NCI-H187 treated with DMSO at 0.1 percent for 48 hours (cell line): ENCODE measurements at regions not wholly inside any gene's neighbourhood (a gene's known extent, or its start where the extent isn't known, plus 50 kb on each side); places are given as distances from the start of the nearest gene placed in this dataset.

Experiments used
- DNase-seq: peaks from one replicate; lab custom pipeline; 2025; lab: John Stamatoyannopoulos, UW

- no peak for DNase-seq
Measured at GRCh38 chr14:105844047-105844630, 317.8 kb downstream of the TMEM121 start.

- no peak for DNase-seq
Measured at GRCh38 chr14:105844810-105845724, 318.7 kb downstream of the TMEM121 start.

- no peak for DNase-seq
Measured at GRCh38 chr14:105845725-105846309, 319.4 kb downstream of the TMEM121 start.

DNA sequence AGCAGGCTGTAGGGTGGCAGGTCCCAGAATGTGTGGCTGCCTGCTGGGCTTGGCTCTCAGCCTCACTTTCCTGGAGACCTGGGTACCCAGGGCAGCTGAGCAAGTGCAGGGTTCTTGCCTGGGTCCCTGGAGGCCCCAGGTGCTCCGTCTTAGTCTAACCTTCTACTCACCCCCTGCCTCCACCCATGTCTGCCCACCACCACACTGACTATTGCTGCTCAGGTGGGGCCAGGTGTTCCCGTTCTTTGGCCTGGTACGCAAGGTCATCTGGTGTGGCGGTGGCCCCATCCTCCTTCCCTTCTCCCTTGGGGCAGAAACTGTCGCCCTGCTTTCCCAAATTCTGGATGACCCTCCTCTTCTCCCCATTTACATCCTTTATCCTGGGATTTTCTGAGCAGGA is 319.9 kb downstream of the TMEM121 start:
- DNase-seq, result no peak

DNA sequence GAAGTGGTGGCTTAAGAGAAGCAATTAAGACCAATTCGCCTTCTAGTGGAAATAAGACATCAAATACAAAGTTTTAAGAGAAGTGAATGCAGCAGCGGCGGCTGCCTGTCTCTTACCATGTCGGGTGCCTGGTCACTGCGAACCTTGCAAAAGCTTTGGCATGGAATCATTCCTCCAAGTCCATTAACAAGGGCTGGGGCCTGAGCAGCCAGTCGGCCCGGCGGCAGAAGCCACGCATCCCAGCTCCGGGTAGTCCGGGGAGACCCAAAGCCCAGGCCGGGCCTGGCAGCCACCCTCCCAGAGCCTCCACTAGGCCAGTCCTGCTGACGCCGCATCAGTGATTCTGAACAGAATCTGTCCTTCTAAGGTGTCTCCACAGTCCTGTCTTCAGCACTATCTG is 321.0 kb downstream of the TMEM121 start:
- DNase-seq, result no peak

GRCh38 chr14:105848570-105848969 is 322.2 kb downstream of the TMEM121 start:
- DNase-seq, result no peak

GRCh38 chr14:105849933-105850626 is 323.7 kb downstream of the TMEM121 start:
- no peak for DNase-seq

DNA sequence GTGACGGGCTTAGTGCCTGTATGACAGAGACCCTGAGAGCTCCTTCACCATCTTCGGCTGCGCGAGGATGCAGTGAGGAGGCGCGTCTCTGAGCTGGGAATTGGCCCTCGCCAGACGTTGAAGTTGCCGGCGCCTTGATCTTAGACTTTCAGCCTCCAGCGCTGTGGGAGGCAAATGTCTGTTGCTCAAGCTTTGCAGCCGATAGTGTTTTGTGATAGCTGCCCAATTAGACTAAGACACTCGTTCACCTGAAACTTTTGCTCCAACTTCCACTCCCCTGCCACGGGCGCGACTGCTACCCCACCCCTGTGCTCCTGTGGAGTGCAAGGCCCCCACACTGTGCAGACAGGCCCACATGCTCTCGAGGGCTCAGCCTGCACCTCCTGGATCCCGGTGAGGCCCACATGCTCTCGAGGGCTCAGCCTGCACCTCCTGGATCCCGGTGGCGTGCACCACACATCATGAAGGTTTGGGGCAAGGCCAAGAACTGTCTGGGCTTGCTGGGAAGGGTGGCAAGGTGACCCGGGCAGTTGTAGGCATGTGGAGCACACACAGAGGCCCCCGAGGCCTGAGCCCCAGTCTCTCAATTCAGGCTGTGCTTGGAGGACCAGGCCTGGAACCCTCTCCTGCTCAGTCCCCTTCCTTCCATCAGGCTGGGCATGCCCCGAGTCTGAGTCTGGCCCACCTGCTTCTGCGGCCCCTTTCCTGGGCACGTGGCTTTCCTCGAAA is 324.6 kb downstream of the TMEM121 start:
- no peak for DNase-seq

DNA sequence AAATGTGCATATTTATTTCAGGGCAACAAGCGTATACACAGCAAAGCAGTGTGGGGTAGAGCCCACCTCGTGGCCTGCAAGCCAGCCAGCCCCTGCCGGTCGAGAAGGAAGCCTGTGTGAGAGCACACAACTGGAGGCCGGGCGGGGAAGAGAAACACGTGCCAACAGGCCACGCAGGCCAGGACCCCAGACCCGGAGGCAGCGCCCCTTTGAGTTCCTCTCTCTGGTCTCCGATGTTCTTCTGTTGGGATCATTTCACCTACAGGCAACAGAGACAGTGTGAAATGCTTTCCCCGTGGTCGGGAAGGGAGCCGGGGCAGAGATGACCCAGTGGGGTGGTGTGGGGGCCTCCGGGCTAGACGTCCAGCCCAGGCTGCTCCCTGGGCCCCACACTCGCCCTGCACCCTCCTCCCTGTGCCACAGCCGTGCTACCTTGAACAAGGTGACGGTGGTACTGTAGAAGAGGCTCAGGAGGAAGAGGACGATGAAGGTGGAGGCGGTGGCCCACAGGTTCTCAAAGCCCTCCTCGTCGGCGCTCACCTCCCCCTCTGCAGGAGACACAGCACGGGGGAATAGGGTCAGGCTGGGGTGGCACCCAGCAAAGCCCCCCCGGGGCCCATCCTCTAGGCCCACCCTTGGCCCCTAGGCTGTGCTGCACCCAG is 325.5 kb downstream of the TMEM121 start:
- DNase-seq, result no peak

DNA sequence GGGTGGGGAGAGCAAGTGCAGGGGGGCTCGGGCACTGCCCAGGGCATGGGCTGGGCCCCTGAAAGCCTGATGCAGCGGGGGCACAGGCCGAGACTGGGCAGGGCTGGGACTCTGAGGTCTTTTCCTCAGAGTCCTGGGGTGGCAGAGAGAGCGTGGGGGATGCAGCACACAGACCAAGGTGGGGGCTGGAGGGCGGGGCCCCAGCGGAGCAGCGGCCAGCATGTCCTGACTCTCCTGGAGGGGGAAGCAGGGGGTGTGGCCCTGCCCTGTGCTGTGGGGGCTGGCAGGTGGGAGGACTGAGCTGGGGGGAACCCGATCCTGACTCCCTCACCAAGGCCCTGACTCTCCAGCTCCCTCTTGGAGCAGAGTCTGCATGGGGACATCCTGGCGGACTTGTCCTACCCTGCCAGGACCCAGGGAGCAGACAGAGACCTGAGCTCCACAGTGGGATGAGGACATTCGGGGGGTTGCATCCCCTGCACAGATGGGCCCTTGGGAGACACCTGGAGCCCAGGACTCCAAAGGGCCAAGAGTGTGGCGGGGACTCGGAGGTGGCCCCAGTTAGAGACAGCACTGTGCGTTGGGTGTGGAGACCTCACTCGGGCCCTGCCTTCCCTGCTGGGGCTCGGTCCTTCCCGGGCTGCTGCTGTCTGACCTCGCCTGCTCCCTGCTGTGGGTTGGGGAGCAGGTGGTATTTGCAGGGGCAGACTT is 326.1 kb downstream of the TMEM121 start:
- DNase-seq, result no peak

DNA sequence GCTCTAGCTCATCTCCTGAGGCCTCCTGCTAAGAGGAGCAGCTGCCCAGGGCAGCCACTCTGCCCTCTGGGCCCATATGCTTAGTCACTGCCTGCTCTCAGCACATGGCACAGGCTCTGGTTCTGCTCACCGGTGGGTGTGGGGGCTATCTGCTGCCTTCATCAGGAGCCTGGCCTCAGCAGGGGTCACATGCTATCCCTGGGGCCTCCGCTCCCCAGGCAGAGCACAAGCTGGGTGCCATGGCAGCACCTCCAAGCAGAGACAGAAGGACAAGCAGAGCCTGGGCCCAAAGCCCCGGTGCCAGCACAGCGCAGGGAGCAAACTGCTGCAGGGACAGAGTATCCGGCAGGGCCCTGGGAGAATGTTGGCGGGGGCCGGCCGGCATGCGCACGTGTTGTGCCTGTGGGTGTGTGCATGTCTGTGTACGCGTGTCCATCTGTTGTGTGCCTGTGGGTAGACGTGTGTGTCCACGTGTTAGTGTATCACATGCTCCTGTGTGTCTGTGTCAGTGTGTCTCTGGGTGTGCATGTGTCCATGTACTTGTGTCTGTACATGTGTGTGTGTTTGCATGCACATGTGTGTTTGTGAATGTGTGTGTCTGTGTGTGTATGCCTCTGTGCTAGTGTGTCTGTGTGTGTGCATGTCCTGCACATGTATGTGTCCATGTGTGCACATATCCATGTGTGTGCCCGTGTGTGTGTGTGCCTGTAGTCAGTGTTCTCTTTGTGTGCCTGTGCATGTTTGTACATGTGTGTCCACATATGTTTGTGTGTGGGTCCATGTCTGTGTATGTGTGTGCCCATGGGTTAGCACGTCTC is 326.9 kb downstream of the TMEM121 start:
- no peak for DNase-seq

DNA sequence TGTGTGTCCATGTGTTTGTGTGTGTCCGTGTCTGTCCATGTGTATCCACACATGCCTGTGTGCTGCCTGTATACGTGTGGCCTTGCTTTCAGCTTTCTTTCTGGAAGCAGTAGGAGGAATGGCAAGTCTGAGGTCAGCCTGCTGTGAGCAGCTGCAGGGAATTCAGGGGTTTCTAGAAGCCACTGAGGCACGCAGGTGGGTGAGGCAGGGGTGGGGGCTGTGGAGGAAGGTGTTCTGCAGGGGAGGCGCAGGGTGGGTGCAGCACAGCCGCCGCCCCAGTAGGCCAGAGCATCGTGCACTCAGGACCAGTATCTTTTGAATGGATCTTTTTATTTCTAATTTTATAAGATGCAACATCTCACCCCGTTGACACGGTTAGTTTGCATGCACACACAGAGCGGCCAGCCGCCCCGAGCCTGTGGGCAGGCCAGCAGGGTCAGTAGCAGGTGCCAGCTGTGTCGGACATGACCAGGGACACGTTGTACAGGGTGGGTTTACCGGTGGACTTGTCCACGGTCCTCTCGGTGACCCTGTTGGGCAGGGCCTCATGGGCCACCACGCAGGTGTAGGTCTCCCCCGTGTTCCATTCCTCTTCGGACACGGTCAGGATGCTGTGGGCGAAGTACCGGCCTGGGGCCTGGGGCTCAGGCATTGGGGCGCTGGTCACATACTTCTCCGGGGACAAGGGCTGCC is 327.7 kb downstream of the TMEM121 start:
- DNase-seq, result no peak

- no peak for DNase-seq
Measured at GRCh38 chr14:105854600-105855245, 328.3 kb downstream of the TMEM121 start.

DNA sequence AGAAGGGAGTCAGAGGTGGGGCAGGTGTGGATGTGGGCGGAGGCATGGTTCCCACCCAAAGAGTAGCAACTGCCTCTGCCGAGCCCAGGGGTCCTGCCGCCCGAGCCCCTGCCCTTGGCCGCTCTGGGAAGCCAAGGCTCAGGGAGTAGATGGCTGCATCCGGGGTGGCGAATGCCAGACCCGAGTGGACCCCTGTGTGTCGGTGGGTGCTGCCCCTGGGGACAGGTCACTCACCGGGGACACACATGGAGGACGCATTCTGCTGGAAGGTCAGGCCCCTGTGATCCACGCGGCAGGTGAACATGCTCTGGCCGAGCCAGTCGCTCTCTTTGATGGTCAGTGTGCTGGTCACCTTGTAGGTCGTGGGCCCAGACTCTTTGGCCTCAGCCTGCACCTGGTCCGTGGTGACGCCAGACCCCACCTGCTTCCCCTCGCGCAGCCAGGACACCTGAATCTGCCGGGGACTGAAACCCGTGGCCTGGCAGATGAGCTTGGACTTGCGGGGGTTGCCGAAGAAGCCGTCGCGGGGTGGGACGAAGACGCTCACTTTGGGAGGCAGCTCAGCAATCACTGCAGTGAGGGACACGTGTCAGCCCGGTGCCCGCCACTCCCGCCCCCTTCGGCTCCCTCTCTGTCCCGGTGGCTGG is 329.0 kb downstream of the TMEM121 start:
- no peak for DNase-seq

DNA sequence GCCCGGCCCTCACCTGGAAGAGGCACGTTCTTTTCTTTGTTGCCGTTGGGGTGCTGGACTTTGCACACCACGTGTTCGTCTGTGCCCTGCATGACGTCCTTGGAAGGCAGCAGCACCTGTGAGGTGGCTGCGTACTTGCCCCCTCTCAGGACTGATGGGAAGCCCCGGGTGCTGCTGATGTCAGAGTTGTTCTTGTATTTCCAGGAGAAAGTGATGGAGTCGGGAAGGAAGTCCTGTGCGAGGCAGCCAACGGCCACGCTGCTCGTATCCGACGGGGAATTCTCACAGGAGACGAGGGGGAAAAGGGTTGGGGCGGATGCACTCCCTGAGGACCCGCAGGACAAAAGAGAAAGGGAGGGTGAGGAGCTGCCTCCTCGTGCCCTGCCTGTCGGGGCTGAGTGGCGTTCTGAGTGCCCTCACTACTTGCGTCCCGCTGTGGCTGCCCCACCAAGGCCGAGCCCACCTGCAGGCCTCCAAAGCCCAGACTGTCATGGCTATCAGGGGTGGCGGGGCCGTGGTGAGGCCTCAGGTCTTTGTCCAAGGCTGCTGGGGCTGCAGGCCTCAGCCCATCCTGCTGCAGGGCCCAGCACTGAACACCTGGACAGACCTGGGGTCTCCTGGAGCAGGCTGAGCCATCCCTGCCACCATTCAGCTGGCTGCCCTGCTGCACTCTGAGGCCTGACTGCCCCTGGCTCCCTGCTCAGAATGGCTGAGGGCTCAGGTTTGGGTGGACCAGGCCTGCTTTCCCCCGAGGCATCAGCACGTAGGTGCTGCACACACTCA is 329.7 kb downstream of the TMEM121 start:
- no peak for DNase-seq

DNA sequence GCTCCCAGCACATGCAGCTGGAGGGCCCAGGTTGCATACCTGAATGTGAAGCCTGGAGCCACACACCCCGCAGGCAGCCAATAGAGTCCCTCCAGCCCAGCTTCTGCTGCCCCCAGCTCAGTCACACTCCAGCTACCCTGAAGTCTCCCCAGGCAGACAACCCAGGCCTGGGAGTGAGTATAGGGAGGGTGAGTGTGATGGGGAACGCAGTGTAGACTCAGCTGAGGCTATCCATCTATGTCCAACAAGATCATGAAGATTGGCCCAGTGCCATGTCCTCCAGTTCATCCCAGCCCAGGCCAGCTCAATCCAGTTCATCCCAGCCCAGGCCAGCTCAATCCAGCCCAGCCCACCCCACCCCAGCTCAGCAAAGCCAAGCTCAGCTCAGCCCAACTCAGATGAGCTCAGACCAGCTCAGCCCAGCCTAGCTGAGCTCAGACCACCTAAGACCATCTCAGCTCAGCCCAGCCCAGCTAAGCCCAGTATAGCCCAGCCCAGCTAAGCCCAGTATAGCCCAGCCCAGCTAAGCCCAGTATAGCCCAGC is 330.4 kb downstream of the TMEM121 start:
- DNase-seq, result no peak

DNA sequence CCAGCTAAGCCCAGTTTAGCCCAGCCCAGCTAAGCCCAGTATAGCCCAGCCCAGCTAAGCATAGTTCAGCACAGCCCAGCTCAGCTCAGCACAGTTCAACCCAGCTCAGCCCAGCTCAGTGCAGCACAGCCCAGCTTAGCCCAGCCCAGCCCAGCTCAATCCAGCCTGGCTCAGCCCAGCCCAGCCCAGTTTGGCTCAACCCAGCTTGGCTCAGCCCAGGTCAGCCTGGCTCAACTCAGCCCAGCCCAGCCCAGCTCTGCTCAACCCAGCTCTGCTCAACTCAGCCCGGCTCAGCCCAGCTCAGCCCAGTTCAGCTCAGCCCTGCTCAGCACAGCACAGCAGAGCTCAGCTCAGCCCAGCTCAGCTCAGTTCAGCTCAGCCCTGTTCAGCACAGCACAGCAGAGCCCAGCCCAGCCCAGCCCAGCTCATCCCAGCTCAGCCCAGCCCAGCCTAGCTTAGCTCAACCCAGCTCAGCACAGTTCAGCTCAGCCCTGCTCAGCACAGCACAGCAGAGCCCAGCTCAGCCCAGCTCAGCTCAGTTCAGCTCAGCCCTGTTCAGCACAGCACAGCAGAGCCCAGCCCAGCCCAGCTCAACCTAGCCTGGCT is 330.9 kb downstream of the TMEM121 start:
- DNase-seq, result no peak
